Esophagus muscularis mucosa (tissue), 4 donors: ENCODE measurements at regions not wholly inside any gene's neighbourhood (a gene's known extent, or its start where the extent isn't known, plus 50 kb on each side); places are given as distances from the start of the nearest gene placed in this dataset.

Experiments used
- DNase-seq: peaks from one replicate; pipeline ENCODE4 v3.0.0-alpha.2; 2017; ENCODE audit errors: extremely low spot score
- H3K27ac ChIP-seq, 4 donors: fragments of 200-600 bp; sonication (generic); replicated peaks in 1 of 4; 1 replicate in 3 of 4; 2 replicates in 1 of 4; pipeline ENCODE4 v1.5.1; 2016 to 2019; ENCODE audit warnings: mild to moderate bottlenecking in 1 of 4
- H3K27me3 ChIP-seq, 4 donors: fragments of 200-600 bp; sonication (generic); one replicate each; pipeline versions ENCODE4 v1.5.1 to v1.6.0; 2016 to 2019
- H3K36me3 ChIP-seq, 4 donors: fragments of 200-600 bp; sonication (generic); one replicate each; pipeline ENCODE4 v1.5.1; 2016 to 2019
- H3K4me1 ChIP-seq, 4 donors: fragments of 200-600 bp; sonication (generic); one replicate each; pipeline ENCODE4 v1.5.1; 2016 to 2019
- H3K4me3 ChIP-seq, 4 donors: fragments of 200-600 bp; sonication (generic); 1 replicate in 2 of 4; 2 replicates in 2 of 4; pipeline ENCODE4 v1.5.1; 2016 to 2019; ENCODE audit warnings: mild to moderate bottlenecking in 4 of 4, moderate library complexity in 1 of 4
- H3K9me3 ChIP-seq, 4 donors: fragments of 200-600 bp; sonication (generic); 1 replicate in 3 of 4; 2 replicates in 1 of 4; pipeline ENCODE4 v1.5.1; 2016 to 2019
- CTCF ChIP-seq, 3 experiments: fragments of 200-600 bp in 2 of 3; fragments of 450-650 bp in 1 of 3; sonication (generic) in 2 of 3; IDR thresholded peaks; one replicate each; pipeline ENCODE4 v1.5.1; 2017 to 2019; ENCODE audit warnings: antibody characterized with exemption in 3 of 3, mild to moderate bottlenecking in 2 of 3, moderate library complexity in 1 of 3
- EP300 ChIP-seq: sonication (generic); formaldehyde crosslinking; IDR thresholded peaks from one replicate; pipeline ENCODE4 v1.6.1; 2017; ENCODE audit warnings: antibody characterized with exemption
- POLR2A ChIP-seq: fragments of 450-650 bp; IDR thresholded peaks from one replicate; pipeline ENCODE4 v1.6.1; 2017; ENCODE audit warnings: antibody characterized with exemption, moderate library complexity, mild to moderate bottlenecking, low read depth
- POLR2AphosphoS5 ChIP-seq, 2 donors: sonication (generic); formaldehyde crosslinking; IDR thresholded peaks; one replicate each; pipeline ENCODE4 v1.6.1; 2017; ENCODE audit warnings: antibody characterized with exemption in 2 of 2
- WGBS: methylation state at CpG from one replicate; pipeline ENCODE4 v1.1.5; 2018; 5-methylcytosine and 5-hydroxymethylcytosine counted together
- intact Hi-C: fragments of 100-400 bp; cut with DNase I; formaldehyde crosslinking; loops from one replicate; pipeline ENCODE4 v1.15.1; 2023

GRCh38 chr2:41725901-41726300 is 321.9 kb upstream of the PKDCC start:
- H3K27me3 ChIP-seq = no peaks in the 10 kb centered on the region
- TF ChIP-seq POLR2A = no peak
- no peak for TF ChIP-seq CTCF (IDR thresholded peaks at IDR 0.05)
- TF ChIP-seq POLR2AphosphoS5 (IDR thresholded peaks at IDR 0.05) = no peak
- no peak for TF ChIP-seq EP300
- H3K36me3 ChIP-seq = no peaks in the 10 kb centered on the region
- intact Hi-C loops = no loop called here
- H3K4me1 ChIP-seq = no peaks in the 10 kb centered on the region
- H3K9me3 ChIP-seq = no peaks in the 10 kb centered on the region
- no peak for DNase-seq
- H3K27ac ChIP-seq = no peak overlapping the region
- H3K4me3 ChIP-seq = no peak overlapping the region
- WGBS = 91% methylated on average over 3 of the region's 3 CpGs

GRCh38 chr2:41726364-41726763 is 321.5 kb upstream of the PKDCC start:
- Histone ChIP-seq H3K36me3 (no peaks in the 10 kb centered on the region), H3K27ac (no peak overlapping the region), H3K27me3 (no peaks in the 10 kb centered on the region), H3K4me3 (no peak overlapping the region), H3K9me3 (no peaks in the 10 kb centered on the region), H3K4me1 (no peaks in the 10 kb centered on the region)
- TF ChIP-seq POLR2AphosphoS5 (IDR thresholded peaks at IDR 0.05) = no peak
- no peak for TF ChIP-seq CTCF (IDR thresholded peaks at IDR 0.05)
- no peak for TF ChIP-seq EP300
- no peak for TF ChIP-seq POLR2A
- 93% methylated on average over 6 of the region's 6 CpGs for WGBS
- no peak for DNase-seq
- intact Hi-C loops = no loop called here

GRCh38 chr2:41727152-41727551 is 320.7 kb upstream of the PKDCC start:
- H3K4me3 ChIP-seq = no peak overlapping the region
- intact Hi-C loops = no loop called here
- DNase-seq = no peak
- no peaks in the 10 kb centered on the region for H3K4me1 ChIP-seq
- TF ChIP-seq POLR2AphosphoS5 (IDR thresholded peaks at IDR 0.05) (no peak), CTCF (IDR thresholded peaks at IDR 0.05) (no peak), POLR2A (no peak), EP300 (no peak)
- WGBS = 96% methylated on average over 2 of the region's 2 CpGs
- H3K27ac ChIP-seq = no peak overlapping the region
- no peaks in the 10 kb centered on the region for H3K36me3 ChIP-seq
- no peaks in the 10 kb centered on the region for H3K27me3 ChIP-seq
- H3K9me3 ChIP-seq = no peaks in the 10 kb centered on the region

GRCh38 chr2:41727711-41728110 is 320.1 kb upstream of the PKDCC start:
- intact Hi-C loops = no loop called here
- WGBS = 40% methylated on average over 1 of the region's 1 CpG
- DNase-seq = no peak
- Histone ChIP-seq H3K9me3 (no peaks in the 10 kb centered on the region), H3K27ac (no peak overlapping the region), H3K4me3 (no peak overlapping the region), H3K27me3 (no peaks in the 10 kb centered on the region), H3K36me3 (no peaks in the 10 kb centered on the region), H3K4me1 (no peaks in the 10 kb centered on the region)
- no peak for TF ChIP-seq POLR2A
- TF ChIP-seq CTCF (IDR thresholded peaks at IDR 0.05) = no peak
- TF ChIP-seq EP300 = no peak
- TF ChIP-seq POLR2AphosphoS5 (IDR thresholded peaks at IDR 0.05) = no peak

GRCh38 chr2:41728788-41729338 is 319.0 kb upstream of the PKDCC start:
- Histone ChIP-seq H3K4me1 (no peaks in the 10 kb centered on the region), H3K27me3 (no peaks in the 10 kb centered on the region), H3K27ac (no peak overlapping the region), H3K4me3 (no peak overlapping the region), H3K36me3 (no peaks in the 10 kb centered on the region), H3K9me3 (no peaks in the 10 kb centered on the region)
- intact Hi-C loops = no loop called here
- TF ChIP-seq POLR2A = no peak
- TF ChIP-seq EP300 = no peak
- TF ChIP-seq CTCF (IDR thresholded peaks at IDR 0.05) = no peak
- no peak for TF ChIP-seq POLR2AphosphoS5 (IDR thresholded peaks at IDR 0.05)
- DNase-seq = no peak
- WGBS = 52% methylated on average over 5 of the region's 5 CpGs
